PFSK-1 (cell line): ENCODE measurements at regions not wholly inside any gene's neighbourhood (a gene's known extent, or its start where the extent isn't known, plus 50 kb on each side); places are given as distances from the start of the nearest gene placed in this dataset.
A peak's percentile ranks its signal among the peaks of the same experiment; 100 is the strongest.

Experiments
- FOXP2 ChIP-seq: optimal IDR thresholded peaks from 2 replicates; pipeline ENCODE3; 2011; ENCODE audit warnings: borderline replicate concordance, control low read depth, inconsistent platforms; ENCODE audit not compliant: insufficient read depth; ENCODE audit errors: extremely low read length, extremely low read depth
- POLR2AphosphoS5 ChIP-seq: IDR thresholded peaks from 2 replicates; pipeline ENCODE4 v1.6.1; 2012; ENCODE audit warnings: low read depth, mild to moderate bottlenecking, control low read depth, low read length, moderate library complexity
- SIN3A ChIP-seq: IDR thresholded peaks from 2 replicates; pipeline ENCODE4 v1.6.1; 2012; ENCODE audit warnings: mild to moderate bottlenecking, low read length, moderate library complexity, borderline replicate concordance; ENCODE audit not compliant: insufficient read depth
- TAF1 ChIP-seq: IDR thresholded peaks from 2 replicates; pipeline ENCODE4 v1.6.1; 2012; ENCODE audit warnings: low read length, control low read depth, borderline replicate concordance; ENCODE audit not compliant: insufficient read depth
- TF ChIP-seq, protein P1 (sequence below), 2 experiments: IDR thresholded peaks; 2 replicates each; pipeline versions ENCODE4 v1.6.1 to v1.8.0; 2011 to 2012; ENCODE audit warnings: low read depth in 2 of 2, low read length in 2 of 2, control low read depth in 1 of 2, inconsistent platforms in 1 of 2, mild to moderate bottlenecking in 1 of 2, moderate library complexity in 1 of 2; ENCODE audit not compliant: insufficient read depth in 1 of 2

DNA sequence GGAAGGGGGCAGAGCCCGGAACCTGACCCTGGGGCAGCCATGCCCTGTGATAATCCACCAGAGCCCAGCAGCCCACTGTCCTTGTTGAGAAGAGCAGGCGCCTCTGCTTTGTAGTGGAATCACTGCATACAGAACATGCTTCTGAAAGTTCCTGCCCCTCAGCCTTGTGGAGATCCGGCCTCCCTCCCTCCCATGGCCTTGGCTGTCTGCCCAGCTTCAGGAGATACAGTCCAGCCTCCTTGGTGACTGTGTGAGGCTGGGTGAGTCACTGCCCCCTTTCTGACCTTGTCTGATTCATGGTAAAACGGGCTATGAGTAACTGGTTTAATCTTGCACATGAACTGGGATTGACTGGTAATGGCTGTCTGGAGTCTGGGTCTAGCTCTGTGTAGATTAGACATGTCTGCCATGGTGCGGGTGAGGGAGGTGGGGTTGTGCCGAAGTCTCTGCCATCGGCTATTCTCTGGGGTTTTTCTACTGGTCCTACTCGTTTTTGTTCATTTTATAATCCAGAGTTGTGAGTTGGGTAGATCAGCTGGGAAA lies 144.0 kb upstream of the ZNF469 start:
- peak; percentile 43; the same call in 1 of the 2 replicates for TF ChIP-seq POLR2AphosphoS5

GRCh38 chr16:88242312-88243295 lies 140.2 kb upstream of the ZNF469 start:
- TF ChIP-seq, protein P1, sequence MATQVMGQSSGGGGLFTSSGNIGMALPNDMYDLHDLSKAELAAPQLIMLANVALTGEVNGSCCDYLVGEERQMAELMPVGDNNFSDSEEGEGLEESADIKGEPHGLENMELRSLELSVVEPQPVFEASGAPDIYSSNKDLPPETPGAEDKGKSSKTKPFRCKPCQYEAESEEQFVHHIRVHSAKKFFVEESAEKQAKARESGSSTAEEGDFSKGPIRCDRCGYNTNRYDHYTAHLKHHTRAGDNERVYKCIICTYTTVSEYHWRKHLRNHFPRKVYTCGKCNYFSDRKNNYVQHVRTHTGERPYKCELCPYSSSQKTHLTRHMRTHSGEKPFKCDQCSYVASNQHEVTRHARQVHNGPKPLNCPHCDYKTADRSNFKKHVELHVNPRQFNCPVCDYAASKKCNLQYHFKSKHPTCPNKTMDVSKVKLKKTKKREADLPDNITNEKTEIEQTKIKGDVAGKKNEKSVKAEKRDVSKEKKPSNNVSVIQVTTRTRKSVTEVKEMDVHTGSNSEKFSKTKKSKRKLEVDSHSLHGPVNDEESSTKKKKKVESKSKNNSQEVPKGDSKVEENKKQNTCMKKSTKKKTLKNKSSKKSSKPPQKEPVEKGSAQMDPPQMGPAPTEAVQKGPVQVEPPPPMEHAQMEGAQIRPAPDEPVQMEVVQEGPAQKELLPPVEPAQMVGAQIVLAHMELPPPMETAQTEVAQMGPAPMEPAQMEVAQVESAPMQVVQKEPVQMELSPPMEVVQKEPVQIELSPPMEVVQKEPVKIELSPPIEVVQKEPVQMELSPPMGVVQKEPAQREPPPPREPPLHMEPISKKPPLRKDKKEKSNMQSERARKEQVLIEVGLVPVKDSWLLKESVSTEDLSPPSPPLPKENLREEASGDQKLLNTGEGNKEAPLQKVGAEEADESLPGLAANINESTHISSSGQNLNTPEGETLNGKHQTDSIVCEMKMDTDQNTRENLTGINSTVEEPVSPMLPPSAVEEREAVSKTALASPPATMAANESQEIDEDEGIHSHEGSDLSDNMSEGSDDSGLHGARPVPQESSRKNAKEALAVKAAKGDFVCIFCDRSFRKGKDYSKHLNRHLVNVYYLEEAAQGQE (IDR thresholded peaks at IDR 0.05; ENCODE audit: insufficient read depth in 1 of 2, low read depth in 2 of 2, low read length in 2 of 2): peak in 1 of 2 experiments; percentile 63; a peak in 2 of 4 replicates

- peak; percentile 32; the same call in 1 of the 2 replicates for TF ChIP-seq TAF1
- TF ChIP-seq, protein P1 (IDR thresholded peaks at IDR 0.05; ENCODE audit: insufficient read depth in 1 of 2, low read depth in 2 of 2, low read length in 2 of 2): 0 out of 4 replicates have a peak, but pooled peaks of 1 of the 2 experiments have one; percentile 40
Measured at GRCh38 chr16:88245241-88246081, 137.3 kb upstream of the ZNF469 start.

DNA sequence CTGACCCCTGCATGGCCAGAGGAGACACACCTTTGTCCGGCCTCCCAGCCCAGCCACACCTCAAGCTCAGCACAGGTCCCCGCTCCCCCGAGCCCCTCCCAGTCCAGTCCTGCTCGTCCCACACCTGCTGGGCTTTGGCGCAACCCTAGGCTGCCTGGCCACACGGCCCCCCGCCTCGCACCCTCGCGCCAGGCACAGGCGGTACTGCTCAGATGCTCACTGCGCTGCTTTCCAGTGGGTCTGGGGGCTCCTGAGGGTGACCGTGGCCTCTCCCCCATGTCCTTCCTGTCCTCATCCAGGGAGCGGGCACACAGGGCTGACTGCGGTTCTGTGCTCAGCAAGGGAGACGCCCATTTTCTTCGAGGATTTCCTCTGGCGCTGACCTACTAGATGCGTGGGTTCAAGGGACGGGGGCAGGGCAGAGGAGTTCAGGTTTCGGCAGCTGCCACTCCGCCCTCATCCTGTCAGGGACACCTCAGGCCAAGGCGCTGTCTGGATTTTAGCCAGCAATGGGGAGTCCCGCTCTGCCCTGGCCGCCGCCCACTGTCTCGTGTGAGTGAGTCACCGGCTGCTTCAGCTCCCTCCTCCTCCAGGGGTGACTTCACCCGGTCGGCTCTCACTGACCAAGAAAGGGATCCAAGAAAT lies 118.0 kb upstream of the ZNF469 start:
- TF ChIP-seq POLR2AphosphoS5 (no peak), SIN3A (no peak), TAF1 (no peak), FOXP2 (no peak)
- TF ChIP-seq, protein P1 (IDR thresholded peaks at IDR 0.05; ENCODE audit: insufficient read depth in 1 of 2, low read depth in 2 of 2, low read length in 2 of 2): no peak

- TF ChIP-seq TAF1: no peak
- TF ChIP-seq POLR2AphosphoS5: no peak
- no peak for TF ChIP-seq FOXP2
- TF ChIP-seq, protein P1 (IDR thresholded peaks at IDR 0.05; ENCODE audit: insufficient read depth in 1 of 2, low read depth in 2 of 2, low read length in 2 of 2): no peak
- no peak for TF ChIP-seq SIN3A
Measured at GRCh38 chr16:88274847-88275246, 107.9 kb upstream of the ZNF469 start.
